Femur (tissue), 1 donor: ENCODE measurements at regions not wholly inside any gene's neighbourhood (a gene's known extent, or its start where the extent isn't known, plus 50 kb on each side); places are given as distances from the start of the nearest gene placed in this dataset.
"Not testable (repeated sequence)": the region's sequence is repeated elsewhere in the genome, so short reads cannot be mapped to it uniquely, and the experiment has no call there.

Experiments
- DNase-seq: peaks from one replicate; pipeline ENCODE4 v3.0.0-alpha.2; 2017

DNA sequence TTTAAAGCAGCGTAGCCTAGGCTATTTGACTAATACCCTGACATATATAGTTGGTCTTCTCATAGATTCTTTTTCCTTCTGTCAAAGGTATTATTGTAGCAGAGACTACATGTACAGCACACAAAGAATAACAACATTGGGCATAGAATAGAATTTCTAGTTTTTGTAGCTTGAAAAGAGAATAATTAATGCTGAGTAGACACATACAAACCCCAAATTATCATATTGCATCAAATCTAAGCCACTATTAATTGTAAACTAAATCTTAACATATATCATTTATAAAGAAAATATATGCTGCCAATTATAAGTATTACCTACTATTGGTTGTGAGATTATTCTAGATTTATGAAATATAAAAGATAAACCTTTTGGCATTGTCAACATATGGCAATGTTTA lies 574.5 kb downstream of the SLCO4C1 start:
- DNase-seq: no peak

DNA sequence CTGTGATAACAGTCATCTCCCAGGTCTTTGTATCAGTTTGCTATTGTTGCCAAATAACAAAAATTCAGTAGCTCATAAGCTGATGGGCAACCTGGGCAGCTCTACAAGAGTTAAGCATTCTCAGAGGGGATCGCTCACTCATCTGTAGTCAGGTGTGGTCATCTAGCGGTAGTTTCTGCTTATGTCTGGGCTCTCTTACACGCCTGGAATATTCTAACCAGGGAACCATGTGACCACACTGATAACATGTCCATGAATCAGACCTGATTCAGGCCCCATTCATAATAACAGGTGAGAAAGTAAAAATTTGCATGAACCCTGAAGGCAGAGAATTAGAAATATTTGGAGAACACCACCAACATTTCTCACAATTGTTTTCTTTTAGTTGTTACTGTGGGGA lies 576.1 kb downstream of the SLCO4C1 start:
- DNase-seq: no peak

DNA sequence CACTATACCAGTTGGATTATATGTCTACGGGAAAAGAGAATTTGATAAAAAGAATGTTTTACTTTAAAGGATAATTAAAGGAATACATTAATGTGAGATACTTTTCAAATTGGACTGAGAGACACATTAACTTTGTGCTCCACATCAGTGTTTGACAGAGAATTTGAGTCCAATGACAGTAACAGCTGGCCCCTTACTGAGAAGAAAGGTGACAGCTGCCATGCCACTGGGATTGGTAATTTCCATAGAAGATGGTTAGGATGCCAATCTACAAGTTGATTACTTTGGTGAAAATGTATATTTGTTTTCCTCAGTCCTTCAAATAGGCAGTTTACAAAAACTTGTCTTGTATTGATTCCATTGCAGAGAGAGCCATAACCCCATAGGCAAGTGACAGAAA lies 578.4 kb downstream of the SLCO4C1 start:
- DNase-seq: no peak

DNA sequence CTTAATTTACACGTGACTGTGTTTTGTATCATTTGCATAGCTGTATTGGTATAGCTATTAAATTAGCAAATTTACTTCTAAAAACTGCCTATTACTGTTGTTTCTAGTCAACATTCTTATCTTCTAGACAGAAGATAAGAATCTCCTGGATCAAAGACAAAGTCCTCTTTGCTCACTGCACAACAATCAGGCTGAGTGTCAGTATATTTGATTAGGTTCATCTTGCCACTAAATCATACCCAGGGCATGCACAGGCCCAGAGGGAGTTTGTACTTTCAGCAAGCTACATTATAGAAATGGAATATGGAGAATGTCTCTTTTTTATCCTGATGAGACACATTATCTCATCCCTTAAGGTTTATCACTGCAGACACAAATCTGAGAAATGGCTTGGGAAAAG lies 579.1 kb downstream of the SLCO4C1 start:
- no peak for DNase-seq

DNA sequence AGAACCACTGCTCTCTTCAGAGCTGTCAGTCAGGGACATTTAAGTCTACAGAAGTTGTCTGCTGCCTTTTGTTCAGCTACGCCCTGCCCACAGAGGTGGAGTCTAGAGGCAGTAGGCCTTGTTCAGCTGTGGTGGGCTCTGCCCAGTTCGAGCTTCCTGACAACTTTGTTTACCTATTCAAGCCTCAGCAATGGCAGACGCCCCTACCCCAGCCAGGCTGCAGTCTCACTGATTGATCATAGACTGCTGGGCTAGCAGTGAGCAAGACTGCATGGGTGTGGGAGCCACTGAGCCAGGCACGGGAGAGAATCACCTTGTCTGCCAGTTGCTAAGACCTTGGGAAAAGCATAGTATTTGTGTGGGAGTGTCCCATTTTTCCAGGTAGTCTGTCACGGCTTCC lies 580.3 kb downstream of the SLCO4C1 start:
- DNase-seq: not testable (repeated sequence)

DNA sequence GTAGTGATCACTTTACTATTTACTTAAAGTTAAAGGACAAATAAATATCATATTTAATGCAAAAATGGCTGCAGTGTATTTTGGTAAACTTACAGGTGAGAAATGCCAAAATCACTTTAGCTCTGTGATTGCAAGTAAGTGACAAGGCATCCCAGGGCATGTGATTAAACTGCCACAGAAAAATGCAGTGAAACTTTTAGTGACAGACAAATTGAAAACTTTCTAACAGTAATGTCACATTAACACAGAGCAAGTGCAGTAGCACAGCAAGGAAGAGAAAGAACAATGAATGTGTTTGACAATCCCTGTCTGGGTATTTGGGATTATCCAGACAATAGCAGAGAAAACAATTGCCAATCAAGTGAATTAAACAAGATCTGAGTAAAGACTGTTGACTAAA lies 606.8 kb downstream of the SLCO4C1 start:
- DNase-seq: no peak

DNA sequence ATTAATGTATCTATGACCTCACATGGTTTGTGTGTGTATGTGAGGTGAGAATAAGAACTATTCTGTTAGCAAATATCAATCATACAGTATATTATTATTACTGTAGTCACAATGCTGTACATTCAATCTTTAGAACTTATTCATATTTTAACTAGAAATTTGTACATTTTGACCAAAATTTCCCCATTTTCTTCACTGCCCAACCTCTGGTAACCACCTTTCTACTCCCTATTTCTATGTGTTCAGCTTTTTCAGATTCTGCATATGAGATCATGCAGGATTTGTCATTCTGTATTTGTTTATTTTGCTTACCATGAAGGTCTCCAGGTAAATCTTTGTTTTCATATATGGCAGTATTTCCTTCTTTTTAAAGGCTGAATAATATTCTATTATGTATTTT lies 607.9 kb downstream of the SLCO4C1 start:
- no peak for DNase-seq

DNA sequence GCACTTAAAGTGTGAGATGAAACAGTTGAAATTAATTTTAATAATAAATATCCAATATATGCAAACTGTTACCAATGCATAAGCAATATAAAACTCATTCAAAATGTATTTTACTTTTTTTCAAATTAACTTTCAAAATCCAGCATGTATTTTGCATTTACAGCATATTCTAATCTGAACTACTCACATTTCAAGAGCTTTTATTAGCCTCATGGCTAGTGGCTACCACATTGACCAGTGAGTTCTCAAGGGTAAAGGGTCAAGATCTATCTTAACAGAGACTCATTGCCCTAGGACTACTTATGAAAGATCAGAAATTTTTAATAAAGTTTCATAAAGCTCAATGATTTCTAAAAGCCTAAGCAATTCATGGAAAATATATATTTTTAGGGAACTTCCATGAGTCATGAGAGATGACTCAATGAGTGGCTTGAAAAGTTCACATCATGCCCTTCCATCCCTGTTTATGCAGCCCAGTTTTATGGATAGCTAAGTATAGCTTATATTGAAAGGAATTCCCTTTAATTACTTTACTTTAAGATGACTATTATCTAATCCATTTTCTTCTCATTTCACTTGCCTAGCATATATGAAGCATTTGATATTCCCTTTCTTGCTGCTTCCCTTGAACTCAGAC lies 608.6 kb downstream of the SLCO4C1 start:
- no peak for DNase-seq

DNA sequence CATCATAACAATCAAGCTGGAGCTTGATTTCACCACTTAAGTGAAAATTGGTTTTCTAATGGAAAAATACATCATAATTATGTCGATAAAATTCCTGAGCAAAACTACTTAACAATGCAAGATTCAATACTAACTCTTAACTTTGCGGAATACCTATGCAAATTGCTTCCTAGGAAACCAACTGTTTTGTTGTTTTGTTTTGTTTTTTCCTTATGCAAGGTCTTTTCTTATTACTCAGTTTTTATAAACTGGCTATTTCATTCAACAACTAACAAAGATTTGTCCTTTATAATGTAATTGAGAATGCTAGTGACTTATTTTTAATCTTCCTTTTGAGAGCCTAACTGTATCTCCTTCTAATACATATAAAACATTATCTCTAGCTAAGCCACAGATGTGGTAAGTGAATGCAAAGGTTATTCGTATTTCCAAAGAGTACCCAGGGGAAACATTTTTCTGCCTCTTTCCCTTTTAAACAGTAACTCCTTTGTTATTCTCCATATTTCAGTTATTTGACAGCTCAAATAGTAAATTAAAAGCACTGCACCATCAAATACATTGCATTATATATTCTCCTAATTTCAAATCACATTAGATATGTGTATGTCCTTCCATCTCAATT lies 609.4 kb downstream of the SLCO4C1 start:
- DNase-seq: no peak

DNA sequence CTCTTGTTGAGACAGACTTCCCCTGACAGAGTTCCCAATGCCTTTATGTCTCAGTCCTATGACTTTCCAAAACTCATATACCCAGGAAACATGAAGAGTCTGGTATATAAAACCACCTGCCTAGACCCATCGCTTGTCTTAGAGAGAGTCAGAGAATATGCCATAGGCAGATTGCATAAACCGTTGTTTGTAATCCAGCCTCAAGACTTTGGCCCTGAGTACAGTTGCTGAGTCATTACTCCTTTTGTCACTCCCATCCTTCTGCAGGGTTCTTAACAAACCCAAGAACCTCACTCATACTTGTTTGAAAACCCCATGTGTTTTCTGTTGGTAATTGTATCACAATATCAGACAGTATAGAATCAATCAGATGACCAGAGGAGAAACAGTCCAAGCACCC lies 616.3 kb downstream of the SLCO4C1 start:
- no peak for DNase-seq

DNA sequence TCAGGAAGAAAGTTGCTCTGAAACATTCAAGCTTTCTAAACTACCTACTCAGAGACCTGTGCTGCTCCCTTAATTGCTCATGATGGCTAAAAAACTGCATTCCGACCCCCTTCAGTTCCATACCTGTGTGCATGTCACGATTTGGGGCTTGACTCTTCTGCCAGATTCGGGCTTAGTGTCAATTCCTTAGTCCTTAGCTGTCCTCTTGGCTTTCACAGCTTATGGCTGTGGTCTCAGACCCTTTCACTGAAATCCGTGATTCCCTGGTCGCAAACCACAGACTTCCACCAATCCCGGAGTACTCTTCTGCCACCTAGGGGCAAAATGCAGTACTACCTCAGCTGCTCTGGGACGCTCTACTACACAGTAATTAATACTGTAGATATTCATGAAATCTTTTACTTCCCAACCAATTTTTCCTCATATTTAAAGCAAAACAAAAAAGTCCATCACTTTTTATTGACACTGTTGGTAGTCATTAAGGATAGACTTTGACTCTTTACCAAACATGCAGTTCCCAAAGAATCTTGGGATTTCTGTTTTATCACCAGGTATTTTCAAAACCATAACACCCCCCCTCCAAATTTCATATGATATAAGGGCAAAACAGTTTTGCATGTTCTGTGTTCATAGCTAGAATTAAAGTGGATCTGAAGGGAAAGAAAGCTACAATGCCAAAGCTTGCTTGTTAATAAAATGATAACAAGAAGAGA lies 617.4 kb downstream of the SLCO4C1 start:
- DNase-seq: peak; percentile 60

DNA sequence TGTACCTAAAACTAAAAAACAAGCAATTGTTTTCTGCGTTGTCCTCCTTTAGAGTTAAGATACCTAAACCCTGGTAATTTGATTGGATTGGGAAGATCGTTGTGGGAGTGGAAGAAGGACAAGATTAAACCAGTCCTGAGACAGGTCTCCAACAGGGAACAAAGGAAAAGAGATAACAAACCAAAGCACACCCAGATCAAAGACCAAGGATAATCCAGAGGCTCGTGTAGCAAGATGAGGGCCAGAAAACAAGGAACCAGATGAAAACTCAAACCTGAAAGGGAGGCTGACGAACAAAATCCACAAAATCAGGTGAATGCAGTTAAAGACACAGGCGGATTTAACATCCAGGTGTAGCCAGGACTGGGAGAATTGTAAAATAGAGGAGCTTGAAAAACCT lies 618.1 kb downstream of the SLCO4C1 start:
- no peak for DNase-seq

DNA sequence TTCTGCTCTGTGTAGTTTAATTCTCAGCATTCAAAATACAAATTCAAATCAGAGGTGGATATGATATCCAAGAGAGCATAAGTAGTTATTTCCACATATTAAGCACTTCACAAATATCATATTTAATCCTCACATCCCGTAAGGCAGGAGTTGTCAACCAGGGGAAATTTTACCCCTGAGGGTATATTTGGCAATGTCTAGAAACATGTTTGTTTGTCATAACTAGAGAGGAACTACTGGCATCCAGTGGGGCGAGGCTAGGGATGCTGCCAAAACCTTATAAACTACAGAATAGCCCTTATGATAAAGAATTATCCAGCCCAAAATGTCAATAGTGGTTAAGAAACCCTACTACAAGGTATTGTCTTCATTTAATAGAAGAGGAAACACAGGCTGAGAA lies 619.4 kb downstream of the SLCO4C1 start:
- no peak for DNase-seq

DNA sequence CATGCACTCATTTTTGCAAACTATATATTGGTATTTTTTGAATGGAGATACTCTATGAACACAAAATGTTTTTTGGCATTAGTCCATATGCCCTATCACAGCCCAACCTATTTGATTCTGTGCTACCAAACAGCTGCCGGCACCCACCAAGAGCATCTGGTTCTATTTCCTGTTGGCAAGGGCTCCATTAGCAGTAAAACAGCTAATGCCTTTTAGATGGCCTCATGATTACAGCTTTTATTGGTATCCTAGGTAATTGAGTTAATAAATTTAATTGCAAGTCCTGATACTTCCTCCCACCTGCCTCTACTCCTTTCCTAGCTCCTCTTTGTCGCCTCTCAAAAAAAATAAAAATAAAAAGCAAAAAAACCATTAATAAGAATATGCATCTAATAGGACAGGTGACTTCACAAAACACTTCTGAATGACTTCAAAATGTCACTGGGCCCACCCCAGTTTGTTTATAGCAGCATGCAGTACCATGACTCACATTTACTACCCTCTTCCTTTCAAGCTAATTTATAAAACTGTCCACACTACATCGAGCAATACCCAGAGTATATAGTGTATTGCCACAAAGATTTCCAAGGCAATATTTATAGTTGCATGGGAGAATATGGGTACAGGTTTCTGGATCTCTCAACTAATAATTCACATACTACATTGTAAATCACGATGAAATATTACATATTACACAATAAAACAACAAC lies 620.4 kb downstream of the SLCO4C1 start:
- DNase-seq: no peak

DNA sequence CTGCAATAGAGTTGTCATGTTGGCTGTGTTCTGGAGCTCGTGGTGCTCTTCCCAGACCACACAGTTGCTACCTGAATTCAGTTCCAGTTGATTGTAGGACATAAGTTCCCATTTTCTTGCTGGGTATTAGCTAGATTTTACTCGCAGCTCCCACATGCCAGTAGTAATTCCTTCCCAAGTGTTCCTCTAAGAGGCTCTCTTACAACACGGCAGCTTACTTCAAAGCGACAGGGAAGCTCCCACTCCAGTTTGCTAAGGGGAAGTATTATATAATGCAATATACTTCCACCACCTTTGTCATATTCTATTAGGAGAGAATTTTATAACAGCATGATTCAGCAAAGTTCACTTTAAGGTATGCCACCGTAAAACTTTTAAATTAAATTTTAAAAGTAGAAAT lies 623.0 kb downstream of the SLCO4C1 start:
- DNase-seq: no peak

DNA sequence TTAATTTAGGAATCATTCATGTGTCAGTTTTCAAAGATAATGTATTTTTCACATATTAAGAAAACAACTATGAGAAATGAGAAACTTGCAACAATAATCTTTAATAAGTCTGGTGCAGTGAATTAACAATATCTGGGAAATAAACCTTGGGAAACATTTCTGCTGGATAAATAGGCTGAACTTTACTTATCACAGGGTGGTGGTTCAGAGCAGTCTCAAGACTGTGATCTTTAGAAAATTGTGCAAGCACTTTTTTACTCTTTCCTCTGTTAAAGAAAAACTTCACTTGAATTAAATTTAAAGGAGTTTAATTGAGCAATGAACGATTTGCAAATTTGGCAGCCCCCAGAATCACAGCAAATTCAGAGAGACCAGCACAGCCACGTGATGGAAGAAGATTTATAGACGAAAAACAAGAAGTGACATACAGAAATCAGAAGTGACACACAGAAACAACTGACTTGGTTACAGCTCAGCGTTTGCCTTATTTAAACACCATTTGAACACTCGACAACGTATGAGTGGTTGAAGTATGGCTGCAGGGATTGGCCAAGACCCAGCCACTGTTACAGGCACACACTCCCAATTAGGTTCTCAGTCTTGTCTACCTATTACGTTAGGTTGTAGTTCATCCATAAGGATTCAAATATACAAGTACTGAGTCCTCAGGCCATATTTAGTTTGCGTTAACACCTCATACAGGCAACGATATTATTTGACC lies 631.9 kb downstream of the SLCO4C1 start:
- no peak for DNase-seq

DNA sequence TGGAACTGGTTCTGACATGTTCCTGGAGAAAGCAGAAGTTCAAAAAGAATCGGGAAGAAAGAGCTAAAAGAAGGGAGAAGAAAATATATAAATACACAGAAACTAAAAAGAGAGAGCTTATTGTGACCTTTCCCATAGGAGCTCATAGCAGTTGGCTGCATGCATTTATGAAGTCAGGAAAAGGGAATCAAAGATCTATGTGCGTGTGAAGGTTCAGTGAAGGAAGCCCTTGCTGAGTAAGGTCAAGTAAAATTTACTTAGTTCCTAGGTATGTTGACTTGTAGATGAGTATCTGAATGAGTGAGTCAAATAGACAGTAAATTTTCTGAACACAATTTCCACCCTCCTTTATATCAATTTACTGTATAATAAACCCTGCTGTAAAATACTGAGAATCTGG lies 632.5 kb downstream of the SLCO4C1 start:
- no peak for DNase-seq

DNA sequence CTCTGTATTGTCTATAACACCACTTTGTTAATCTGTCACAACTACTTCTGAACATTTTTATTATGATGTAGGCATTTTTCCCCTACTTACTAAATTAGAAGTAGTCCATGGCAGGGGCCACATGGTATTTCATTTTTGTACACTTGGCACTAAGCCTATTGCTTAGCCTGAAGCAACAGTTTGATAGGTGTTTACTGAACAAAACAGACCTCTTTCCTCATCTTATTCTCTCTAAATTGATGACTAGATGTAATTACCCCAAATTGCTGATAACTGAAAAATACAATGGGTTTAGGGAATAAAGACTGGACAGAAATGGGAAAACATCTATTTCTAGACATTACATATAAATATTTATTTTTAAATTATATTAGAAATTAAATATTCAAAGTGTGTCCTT lies 633.8 kb downstream of the SLCO4C1 start:
- DNase-seq: no peak

DNA sequence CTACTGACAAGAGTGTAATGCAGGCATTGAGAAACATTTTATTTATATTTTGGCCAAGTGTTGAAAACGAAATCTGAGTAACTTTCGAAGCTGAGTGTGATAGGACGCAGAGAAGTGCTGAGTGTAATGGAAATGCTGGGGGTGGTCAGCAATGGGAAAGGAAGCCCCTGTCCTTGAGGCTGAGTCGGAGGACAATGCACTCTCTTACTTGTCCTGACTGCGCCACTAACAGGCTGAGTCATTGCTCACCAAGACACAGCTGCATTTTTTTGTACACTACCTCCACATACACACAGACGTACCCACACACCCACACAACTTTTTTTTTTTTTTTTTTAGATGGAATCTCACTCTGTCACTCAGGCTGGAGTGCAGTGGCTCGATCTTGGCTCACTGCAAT lies 637.7 kb downstream of the SLCO4C1 start:
- DNase-seq: no peak

DNA sequence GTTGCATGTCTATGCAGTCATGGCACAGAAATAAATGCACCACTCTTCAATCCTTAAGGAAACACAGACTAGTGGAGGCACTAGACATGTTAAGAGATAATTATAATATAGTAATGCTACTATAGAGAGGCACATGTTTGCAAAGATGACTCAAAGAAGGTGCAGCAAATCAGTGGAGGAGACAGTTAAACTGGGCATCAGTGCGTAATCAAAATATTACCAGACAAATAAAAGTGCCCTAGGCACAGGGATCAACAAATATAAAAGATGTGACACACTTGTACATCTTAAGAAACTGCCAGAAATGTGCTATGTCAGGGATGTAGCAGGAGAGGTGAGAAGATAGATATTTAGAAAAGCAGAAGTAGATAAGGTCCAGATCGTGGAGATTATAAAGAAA lies 642.1 kb downstream of the SLCO4C1 start:
- DNase-seq: no peak

DNA sequence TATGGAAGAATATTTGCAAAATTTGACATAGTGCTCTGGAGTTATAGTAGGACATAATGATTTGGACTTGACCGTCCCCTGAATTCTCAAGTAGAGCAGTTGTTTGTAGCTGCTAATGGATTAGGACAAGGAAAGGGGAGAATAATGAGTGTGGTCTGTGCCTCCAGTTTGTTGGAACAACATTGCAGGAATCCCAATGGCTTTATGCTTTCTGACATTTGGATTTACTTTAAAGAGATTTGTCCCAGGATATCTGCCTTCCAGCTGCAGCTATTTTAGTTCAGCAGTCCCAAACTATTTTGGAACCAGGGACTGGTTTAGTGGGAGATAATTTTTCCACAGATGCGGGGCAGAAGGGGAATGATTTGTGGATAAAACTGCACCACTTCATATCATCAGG lies 648.2 kb downstream of the SLCO4C1 start:
- DNase-seq: no peak

DNA sequence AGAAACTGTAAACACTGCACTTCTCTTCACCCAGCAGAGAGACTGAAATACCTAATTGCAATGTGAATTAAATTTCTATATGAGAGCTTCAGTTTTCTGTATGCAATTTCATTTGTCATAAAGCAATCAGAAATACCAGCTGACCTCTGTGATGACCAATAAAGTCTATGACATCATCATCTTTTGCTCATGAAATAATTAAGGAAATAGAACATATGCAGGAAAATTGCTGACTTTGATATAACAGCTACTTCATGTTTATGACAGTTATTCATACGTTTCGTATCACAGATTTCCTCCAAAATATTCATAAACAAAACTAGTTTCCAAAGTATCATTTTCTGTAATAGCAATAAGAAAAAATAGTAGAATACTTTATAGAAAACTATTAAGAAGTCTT lies 652.3 kb downstream of the SLCO4C1 start:
- DNase-seq: no peak

DNA sequence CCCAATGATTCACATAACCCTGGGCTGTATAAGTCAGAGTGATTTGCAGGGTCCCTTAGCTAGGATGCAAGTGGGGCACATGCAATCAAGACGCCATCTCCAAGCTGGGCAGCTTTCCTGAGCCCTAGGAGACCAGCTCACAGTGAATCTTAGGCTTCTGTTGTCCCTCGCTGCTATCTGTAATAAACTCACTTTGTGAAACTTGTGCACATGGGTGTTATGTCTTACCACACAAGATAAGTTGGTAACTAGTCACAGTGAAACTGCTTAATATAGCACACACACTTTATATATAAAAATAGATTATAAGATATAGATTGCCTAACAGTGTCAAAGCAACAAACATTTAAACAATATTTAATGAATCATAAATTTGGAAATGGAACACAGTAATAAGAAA lies 658.5 kb downstream of the SLCO4C1 start:
- DNase-seq: no peak
